Stimulated activated effector memory CD8-positive, alpha-beta T cell treated with anti-CD3 and anti-CD28 coated beads, Interleukin-12 subunit alpha, Interleukin-12 subunit beta, amount 100 ng/mL, for 72 hours (primary cell): ENCODE measurements at regions not wholly inside any gene's neighbourhood (a gene's known extent, or its start where the extent isn't known, plus 50 kb on each side); places are given as distances from the start of the nearest gene placed in this dataset.

Source experiments
- ATAC-seq: fragments of 150-1000 bp; cut with Tn5 transposase; 2 replicates; pipeline ENCODE4 v1.10.0; 2021
- DNase-seq, 2 donors: peaks; one replicate each; pipeline ENCODE4 v3.0.0; 2021 to 2022; ENCODE audit warnings: low spot score in 2 of 2
- H3K27ac Mint-ChIP-seq: one replicate; pipeline ENCODE4 v1.8.0; 2022; ENCODE audit warnings: mild to moderate bottlenecking, mixed read lengths
- H3K36me3 Mint-ChIP-seq: one replicate; pipeline ENCODE4 v1.8.0; 2022; ENCODE audit warnings: mild to moderate bottlenecking, mixed read lengths
- H3K4me1 Mint-ChIP-seq: one replicate; pipeline ENCODE4 v1.8.0; 2022; ENCODE audit warnings: mixed read lengths
- H3K4me3 Mint-ChIP-seq: one replicate; pipeline ENCODE4 v1.8.0; 2022; ENCODE audit warnings: mild to moderate bottlenecking, mixed read lengths
- H3K9me3 Mint-ChIP-seq: one replicate; pipeline ENCODE4 v1.8.0; 2022; ENCODE audit warnings: mixed read lengths

DNA sequence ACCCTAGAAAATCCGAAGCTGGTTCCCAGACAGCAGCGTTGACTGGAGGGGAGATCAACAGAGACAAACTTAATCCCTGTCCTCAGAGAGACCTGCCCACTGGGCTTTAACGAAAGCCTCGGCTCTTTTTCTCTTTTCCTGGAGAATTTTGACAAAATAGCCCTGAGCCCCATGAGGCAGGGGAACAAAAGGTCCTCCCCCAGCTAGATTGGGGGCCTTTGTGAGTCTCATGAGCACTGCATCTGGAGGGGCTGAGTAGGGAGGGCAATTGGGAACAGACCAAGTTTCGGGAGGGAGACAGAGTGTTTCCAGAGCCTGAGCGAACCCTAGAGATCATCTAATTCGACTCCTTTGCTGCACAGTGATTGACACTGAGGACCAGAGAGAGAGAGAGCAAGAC is 123.9 kb upstream of the HAAO start:
- DNase-seq, result no peak
- Mint-ChIP-seq H3K4me1 (peaks cover 7% of the 10 kb centered on the region), H3K9me3 (no peaks in the 10 kb centered on the region), H3K4me3 (no peak overlapping the region), H3K27ac (no peak overlapping the region), H3K36me3 (no peaks in the 10 kb centered on the region)
- ATAC-seq, result no peak

DNA sequence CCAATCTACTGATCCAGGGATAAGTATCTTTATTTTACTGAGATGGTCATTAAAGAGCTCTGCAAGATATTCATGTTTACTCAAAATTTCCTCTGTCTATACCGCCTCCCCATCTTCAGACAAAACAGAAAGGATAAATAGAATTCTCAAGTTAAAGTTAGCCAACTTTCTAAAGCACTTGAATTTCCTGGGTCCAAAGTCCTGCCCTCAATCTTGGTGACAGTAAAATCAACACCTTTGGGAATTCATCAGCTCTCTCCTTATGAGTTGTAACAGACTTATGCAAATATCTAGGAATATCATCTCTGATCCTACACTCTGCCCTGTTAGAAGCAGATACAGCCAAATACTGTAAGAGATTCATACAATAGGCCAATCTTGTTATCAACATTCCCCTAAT is 122.5 kb upstream of the HAAO start:
- Mint-ChIP-seq H3K9me3 (no peaks in the 10 kb centered on the region), H3K4me3 (no peak overlapping the region), H3K4me1 (peaks cover 7% of the 10 kb centered on the region), H3K27ac (no peak overlapping the region), H3K36me3 (no peaks in the 10 kb centered on the region)
- DNase-seq, result no peak
- ATAC-seq, result no peak

DNA sequence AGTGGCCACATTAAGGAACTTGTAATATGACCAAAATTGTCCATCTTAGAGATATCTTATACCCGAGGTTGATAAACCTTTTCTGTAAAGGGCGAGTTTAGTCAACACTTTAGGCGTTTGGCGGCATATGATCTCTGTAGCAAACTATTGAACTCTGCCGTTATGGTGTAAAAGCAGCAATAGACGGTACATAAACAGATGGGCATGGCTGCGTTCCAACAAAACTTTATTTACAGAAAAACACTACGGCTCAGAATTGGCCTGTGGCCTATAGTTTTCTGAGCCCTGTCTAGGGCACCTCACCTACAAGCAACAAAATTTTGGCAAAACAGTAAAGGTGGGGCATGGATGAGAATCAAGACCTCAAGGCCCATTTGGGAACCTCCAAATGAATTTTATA is 121.9 kb upstream of the HAAO start:
- Mint-ChIP-seq H3K27ac (no peak overlapping the region), H3K36me3 (no peaks in the 10 kb centered on the region), H3K4me1 (peaks cover 7% of the 10 kb centered on the region), H3K4me3 (no peak overlapping the region), H3K9me3 (no peaks in the 10 kb centered on the region)
- ATAC-seq (no peak), DNase-seq (no peak)

DNA sequence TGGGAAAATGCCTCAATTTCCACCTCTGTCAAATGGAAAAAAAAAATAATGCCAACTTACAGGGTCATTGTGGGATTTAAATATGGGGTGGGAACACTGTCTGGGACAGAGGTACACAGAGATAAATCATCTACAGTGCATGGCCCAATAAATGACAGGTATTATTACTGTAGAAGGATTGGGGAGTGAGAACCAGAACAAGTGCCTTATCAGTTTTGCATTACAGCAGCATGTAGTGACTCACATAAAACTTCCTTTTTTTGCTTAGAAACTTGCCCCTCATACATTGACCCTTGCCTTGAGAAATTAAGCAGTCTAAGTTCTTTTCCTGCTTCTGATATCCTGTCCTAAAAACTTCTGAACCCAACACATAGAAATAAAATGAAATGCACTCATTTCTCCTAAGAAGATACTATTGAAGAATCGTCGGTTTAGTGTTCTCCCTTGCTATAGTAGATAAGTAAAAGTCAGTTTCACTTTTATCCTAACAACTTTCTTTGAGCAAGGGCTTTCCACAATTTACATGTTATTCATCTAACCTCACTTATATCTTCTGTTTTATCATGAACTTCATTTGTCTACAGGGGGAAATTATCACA is 121.0 kb upstream of the HAAO start:
- H3K4me3 Mint-ChIP-seq, result no peak overlapping the region
- no peak for DNase-seq

DNA sequence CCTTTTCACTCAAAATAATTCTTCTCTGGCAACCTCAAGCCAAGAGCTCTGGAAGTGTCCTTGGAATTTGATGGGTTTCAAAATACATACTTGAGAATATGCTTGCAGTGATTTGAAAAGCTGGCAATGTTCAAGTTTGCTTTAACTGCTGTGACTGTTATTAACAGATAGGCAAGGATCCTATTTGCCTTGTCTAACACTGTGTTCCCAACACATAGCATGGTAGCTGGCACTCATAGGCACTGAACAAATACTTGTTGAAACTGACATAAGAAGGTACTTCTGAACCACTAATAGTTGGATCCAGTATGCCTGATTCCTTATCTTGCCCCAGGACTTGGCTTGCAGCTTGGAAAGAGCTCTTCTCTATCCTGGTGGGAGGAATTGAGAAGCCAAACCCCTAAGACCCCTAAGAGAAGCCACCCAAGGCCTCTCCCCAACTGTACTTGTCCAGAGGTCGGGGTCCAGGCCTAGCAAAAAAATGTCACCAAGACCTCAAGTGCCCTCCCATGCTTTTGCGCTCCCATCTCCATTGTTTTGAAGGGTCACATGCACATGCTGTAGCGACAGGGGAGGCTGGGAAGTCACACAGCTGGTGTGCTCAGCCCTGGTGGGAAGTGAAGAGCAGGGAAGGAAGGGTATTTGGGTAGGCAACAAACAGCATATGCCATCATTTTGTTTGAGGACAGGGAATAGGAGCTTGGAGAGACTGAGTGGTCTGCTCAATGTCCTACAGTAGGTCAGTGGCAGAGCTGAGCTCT is 118.4 kb upstream of the HAAO start:
- peaks cover 9% of the 10 kb centered on the region for H3K4me1 Mint-ChIP-seq

More for the DNA sequence above, 121.0 kb upstream of the HAAO start:
- Mint-ChIP-seq H3K9me3 (no peaks in the 10 kb centered on the region), H3K27ac (no peak overlapping the region), H3K4me1 (peaks cover 7% of the 10 kb centered on the region), H3K36me3 (no peaks in the 10 kb centered on the region)
- no peak for ATAC-seq

DNA sequence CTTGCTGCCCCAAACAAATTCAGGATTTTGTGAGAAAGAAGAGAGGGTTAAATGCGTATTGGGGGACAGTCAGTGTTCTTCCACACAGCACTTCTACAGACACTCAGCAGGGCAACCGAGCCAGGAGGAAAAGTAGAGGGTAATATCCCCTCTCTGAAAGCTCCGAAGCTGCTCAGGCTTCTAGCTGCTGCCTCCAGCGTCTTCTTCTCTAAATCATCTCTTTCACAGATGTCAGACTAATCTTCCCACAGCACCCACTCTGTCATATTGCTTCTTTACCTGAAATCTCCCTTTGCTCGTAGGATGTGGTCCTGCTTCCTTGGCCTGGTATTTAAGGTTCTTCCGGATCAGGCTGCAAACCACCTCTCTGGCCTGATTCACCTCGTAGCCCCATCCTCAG is 117.6 kb upstream of the HAAO start:
- Mint-ChIP-seq H3K4me3 (no peak overlapping the region), H3K4me1 (peaks cover 12% of the 10 kb centered on the region), H3K27ac (no peak overlapping the region), H3K9me3 (no peaks in the 10 kb centered on the region), H3K36me3 (no peaks in the 10 kb centered on the region)
- DNase-seq, result no peak
- no peak for ATAC-seq

More for the DNA sequence above, 118.4 kb upstream of the HAAO start:
- Mint-ChIP-seq H3K4me3 (no peak overlapping the region), H3K9me3 (no peaks in the 10 kb centered on the region), H3K27ac (no peak overlapping the region), H3K36me3 (no peaks in the 10 kb centered on the region)
- DNase-seq (no peak), ATAC-seq (no peak)

DNA sequence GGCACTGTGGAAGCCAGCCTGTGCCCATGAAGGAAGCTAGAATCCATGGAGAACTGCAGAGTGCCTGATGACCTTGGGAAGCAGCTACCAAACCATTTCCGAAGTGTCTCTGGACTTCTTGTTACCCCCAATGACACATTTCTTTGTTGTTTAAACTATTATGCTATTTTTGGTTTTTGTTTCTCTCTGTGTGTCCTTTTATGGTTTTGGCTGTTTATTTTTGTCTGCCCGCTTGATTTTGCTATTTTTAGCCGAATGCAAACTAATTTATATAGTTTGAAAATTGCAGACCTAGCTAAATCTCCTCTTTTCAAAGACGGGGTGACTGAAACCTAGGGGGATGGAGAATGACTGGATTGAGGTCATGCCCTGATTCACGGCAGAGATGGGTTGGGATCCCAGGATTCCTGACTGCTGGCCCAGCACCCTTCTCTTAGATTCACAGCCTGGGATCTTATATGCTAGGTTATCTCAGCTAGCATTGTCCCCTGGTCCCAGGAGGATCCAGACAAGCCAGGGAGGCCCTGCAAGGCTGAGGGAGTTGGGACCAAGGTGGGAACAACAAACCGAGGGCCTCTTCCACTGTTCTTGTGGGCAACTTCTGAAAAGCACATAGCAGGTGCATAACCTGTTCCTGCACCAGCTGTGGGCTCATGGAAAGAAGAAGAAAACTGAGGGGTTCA is 116.3 kb upstream of the HAAO start:
- H3K27ac Mint-ChIP-seq, result no peak overlapping the region
- H3K9me3 Mint-ChIP-seq, result no peaks in the 10 kb centered on the region
- ATAC-seq (no peak), DNase-seq (no peak)
- peaks cover 12% of the 10 kb centered on the region for H3K4me1 Mint-ChIP-seq
- H3K36me3 Mint-ChIP-seq, result no peaks in the 10 kb centered on the region
- no peak overlapping the region for H3K4me3 Mint-ChIP-seq

DNA sequence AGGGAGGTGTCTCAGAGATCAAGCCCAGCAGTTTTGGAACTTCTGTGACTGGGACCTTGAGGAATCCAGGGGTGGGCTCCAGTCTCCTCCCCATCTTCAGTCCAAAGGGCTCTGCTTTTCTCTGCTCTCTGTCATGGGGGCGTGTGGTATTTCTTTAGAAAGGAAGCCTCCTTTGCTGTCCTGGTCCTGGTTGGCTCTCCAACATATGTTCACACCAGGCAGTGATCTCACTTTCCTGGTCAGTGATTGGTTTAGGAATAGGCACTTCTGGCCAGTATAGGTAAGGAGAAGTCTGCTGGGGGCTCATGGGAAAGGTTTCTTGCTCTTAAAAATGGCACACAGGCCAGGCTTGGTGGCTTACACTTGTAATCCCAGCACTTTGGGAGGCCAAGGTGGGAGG is 115.5 kb upstream of the HAAO start:
- ATAC-seq (no peak), DNase-seq (no peak)
- Mint-ChIP-seq H3K27ac (no peak overlapping the region), H3K9me3 (no peaks in the 10 kb centered on the region), H3K4me3 (no peak overlapping the region), H3K4me1 (peaks cover 12% of the 10 kb centered on the region), H3K36me3 (no peaks in the 10 kb centered on the region)

DNA sequence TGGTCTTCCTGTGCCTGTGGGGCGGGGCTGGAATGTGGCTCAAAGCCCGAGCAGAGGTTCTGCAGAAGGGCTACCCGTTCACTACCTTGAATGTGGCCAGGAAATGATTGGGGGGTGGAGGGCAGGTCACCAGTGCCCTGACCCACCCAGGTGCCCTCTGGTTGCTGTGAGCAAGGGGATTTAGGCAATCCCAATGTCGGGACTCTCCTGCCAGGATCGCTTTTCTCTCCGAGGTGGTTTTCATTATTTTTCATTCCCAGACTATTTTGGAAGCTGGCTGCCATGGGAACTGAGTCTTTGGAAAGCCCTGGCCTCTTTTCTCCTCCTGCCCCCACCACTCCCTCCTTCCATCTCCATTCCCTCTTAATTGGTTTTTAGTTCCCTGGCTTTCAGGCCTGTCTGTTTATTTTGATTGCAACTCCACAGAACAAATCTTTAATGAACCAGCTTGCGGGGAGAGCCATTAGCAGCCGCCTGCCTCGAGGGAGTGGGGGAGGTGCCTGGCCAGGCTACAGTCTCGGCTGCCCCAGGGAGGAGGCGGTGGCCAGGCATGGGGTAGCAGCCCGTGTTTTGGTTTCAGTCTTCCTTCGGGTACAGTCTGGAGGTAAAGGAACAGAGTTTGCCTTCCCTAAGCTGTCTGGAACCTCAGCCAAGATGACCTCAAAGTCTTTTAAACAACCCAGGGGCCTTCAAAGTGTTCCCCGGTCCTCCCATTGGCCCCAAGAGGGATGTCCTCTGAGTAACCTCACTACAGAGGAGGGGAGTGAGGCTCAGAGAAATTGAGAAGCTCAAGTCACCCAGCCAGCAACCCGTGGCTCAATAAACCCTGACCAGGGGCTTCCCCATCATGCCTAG is 114.4 kb upstream of the HAAO start:
- H3K27ac Mint-ChIP-seq, result no peak overlapping the region
- peaks cover 12% of the 10 kb centered on the region for H3K4me1 Mint-ChIP-seq
- no peaks in the 10 kb centered on the region for H3K36me3 Mint-ChIP-seq
- no peaks in the 10 kb centered on the region for H3K9me3 Mint-ChIP-seq
- DNase-seq, result no peak
- no peak overlapping the region for H3K4me3 Mint-ChIP-seq
- ATAC-seq, result no peak

DNA sequence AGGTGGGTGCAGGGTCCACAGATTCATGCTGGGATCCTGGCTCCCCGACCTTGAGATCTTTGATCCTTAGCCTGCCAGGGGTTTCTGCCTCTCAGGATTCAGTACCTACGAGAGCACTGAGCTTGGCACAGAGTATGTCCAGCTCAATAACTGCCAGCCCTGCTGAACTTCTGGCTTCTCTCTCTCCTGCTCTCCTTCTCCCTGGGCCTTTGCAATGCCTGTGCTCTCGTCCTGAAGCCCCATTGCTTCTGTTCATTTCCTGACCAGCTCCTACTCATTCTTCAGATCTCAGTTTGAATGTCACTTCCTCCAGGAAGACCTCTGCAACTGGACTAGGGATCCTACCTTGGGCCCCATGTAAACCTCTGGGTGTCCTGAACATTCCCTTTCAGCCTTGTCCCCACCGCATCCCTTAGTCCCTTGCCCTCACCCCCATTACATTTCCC is 113.8 kb upstream of the HAAO start:
- no peaks in the 10 kb centered on the region for H3K36me3 Mint-ChIP-seq
- no peak overlapping the region for H3K27ac Mint-ChIP-seq
- no peak overlapping the region for H3K4me3 Mint-ChIP-seq
- DNase-seq (no peak), ATAC-seq (no peak)
- no peaks in the 10 kb centered on the region for H3K9me3 Mint-ChIP-seq
- H3K4me1 Mint-ChIP-seq, result peaks cover 12% of the 10 kb centered on the region

DNA sequence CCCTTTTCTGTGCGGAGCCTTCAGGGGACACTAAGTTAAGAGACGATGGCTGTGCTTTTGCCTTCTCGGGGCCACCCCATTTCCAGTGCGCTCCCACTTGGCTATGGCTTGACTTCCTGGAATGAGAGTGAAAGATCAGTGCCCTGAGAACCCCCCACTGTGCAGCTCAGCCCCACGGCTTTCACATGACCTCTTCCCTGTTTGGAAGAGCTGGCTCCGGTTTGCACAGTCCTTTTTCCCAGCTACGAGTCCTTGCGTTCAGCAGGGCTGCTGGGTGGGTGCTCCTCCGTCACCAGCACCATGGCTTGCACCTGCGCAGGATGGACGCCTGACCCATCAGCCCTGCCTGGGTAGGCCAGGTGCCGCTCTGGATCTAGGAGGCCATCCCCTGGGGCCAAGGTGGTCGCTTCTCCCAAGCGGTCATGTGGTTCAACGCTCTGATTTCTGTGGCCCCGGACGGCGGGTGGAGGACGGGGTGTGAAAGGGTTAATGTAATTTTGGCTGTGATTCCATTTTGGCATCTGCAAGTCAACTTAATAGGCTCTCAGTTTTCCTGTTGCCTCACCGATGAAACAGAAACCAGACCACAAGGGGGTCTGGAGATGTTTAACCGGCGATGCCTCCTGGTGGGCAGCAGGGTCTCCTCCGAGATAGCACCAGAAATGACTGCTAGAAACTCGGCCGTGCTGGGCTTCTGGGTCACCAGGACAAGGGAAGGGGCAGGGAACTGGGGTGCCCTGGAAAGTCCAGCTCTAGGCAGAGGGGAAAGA is 113.1 kb upstream of the HAAO start:
- Mint-ChIP-seq H3K36me3 (no peaks in the 10 kb centered on the region), H3K27ac (no peak overlapping the region), H3K9me3 (no peaks in the 10 kb centered on the region), H3K4me1 (peaks cover 12% of the 10 kb centered on the region), H3K4me3 (no peak overlapping the region)
- DNase-seq, result no peak
- ATAC-seq, result no peak

DNA sequence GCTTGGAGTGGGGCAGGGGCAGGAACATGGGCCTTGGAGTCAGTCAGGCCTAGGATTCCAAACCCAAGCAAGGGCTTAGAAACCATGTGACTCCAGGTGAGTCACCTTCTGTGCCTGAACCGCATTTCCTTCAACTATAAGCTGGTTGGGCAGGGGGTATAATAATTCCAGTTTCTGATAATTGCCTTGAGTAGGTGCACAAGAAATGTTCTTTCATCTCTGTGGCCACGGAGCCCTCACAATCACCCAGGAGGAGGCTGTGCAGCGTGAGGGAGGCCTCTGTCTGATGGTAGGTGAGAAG is 112.1 kb upstream of the HAAO start:
- H3K4me3 Mint-ChIP-seq, result no peak overlapping the region
- no peaks in the 10 kb centered on the region for H3K36me3 Mint-ChIP-seq
- H3K27ac Mint-ChIP-seq, result no peak overlapping the region
- no peak for DNase-seq
- no peaks in the 10 kb centered on the region for H3K9me3 Mint-ChIP-seq
- peaks cover 12% of the 10 kb centered on the region for H3K4me1 Mint-ChIP-seq
- no peak for ATAC-seq

DNA sequence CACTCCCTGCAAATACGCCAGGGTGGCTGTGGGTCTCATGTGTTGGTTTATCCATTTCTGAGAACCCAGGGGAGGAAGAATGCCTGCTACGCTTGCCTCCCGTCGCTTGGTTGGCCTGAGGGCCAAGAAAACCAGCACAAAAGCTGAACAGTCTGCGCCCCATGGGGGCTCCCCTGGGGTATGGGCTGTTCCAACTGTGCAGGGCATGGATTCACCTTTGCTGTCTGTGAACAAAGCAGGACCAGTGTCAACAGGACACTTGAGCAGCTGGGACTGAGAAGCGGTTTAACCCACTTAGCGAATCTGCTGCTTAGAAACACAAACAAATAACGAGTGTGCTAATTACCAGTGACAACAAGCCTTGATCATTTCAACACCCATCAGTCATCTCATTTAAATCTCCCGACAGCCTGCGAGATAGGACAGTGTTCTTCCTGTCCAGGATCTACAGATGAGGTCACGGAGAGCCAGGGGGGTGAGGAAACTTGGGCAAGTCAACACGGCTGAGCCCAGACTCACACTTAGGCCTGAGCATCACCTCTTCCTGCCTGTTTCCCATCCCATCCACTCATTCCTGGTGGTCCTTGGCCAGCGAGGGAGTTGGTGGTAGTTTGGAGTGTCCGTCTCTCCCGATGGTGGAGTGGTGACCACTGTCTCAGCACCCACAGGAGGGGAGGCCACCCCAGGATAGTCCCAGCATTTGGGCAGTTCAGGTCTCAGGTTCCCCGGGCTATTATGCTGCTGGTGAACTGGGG is 111.6 kb upstream of the HAAO start:
- no peak for ATAC-seq
- Mint-ChIP-seq H3K9me3 (no peaks in the 10 kb centered on the region), H3K27ac (no peak overlapping the region), H3K4me1 (peaks cover 12% of the 10 kb centered on the region), H3K4me3 (no peak overlapping the region), H3K36me3 (no peaks in the 10 kb centered on the region)
- no peak for DNase-seq

DNA sequence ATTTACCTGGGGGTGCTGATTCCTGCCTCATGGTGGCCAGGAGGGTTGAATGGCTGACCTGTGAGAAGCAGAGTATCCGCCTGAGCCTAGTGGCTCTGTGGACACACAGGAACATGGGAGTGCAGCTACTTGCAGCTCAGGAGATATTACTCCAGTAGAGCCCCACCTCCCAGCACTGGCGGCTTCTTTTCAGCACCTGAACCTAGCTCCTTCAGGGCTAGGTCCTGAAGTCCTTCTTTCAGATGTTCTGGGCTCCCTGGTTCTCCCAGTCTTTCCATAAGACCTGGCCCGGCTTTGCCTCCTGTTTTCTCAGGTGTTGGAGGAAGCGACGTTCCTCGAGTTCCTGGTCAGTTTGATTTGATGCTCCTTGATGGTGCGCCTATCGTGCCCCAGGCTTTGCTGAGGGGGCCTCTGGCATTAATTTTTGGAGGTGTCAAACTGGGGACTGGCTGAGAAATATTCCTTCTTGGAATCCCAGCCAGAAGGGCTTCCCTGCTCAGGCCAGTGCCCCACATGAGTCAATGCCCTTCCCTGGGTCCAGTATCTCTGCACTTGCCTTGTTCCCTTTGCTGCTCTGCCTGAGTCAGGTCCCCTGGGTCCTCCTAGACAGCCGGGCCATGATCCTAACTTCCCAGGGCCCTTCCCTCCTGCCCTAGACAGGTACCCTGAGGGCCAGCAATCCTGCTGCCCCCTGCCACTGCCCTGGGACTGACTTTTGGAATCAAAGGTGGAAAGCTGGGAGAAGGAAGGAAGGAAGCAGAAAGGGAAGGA is 110.7 kb upstream of the HAAO start:
- Mint-ChIP-seq H3K4me1 (peaks cover 12% of the 10 kb centered on the region), H3K9me3 (no peaks in the 10 kb centered on the region), H3K27ac (no peak overlapping the region), H3K4me3 (no peak overlapping the region), H3K36me3 (no peaks in the 10 kb centered on the region)
- DNase-seq, result no peak
- no peak for ATAC-seq
